Endothelial cell (in vitro differentiated cells): ENCODE measurements at regions not wholly inside any gene's neighbourhood (a gene's known extent, or its start where the extent isn't known, plus 50 kb on each side); places are given as distances from the start of the nearest gene placed in this dataset.

Experiments used
- DNase-seq: peaks from one replicate; pipeline ENCODE4 v3.0.0; 2021; ENCODE audit warnings: low spot score
- H3K27ac Mint-ChIP-seq: one replicate; pipeline ENCODE4 v1.8.0; 2021; ENCODE audit warnings: mixed read lengths, inconsistent platforms; ENCODE audit not compliant: unreplicated experiment
- H3K27me3 Mint-ChIP-seq: one replicate; pipeline ENCODE4 v1.8.0; 2021; ENCODE audit warnings: mild to moderate bottlenecking, moderate library complexity, mixed read lengths, inconsistent platforms; ENCODE audit not compliant: unreplicated experiment
- H3K36me3 Mint-ChIP-seq: one replicate; pipeline ENCODE4 v1.8.0; 2021; ENCODE audit warnings: mild to moderate bottlenecking, low read depth, mixed read lengths, inconsistent platforms; ENCODE audit not compliant: unreplicated experiment
- H3K4me1 Mint-ChIP-seq: one replicate; pipeline ENCODE4 v1.8.0; 2021; ENCODE audit warnings: mild to moderate bottlenecking, mixed read lengths, inconsistent platforms; ENCODE audit not compliant: unreplicated experiment
- H3K4me3 Mint-ChIP-seq: one replicate; pipeline ENCODE4 v1.8.0; 2021; ENCODE audit warnings: mild to moderate bottlenecking, mixed read lengths, inconsistent platforms; ENCODE audit not compliant: unreplicated experiment
- H3K9me3 Mint-ChIP-seq: one replicate; pipeline ENCODE4 v1.8.0; 2021; ENCODE audit warnings: mixed read lengths, inconsistent platforms; ENCODE audit not compliant: unreplicated experiment
- CTCF ChIP-seq: fragments of 200-600 bp; sonication (generic); IDR thresholded peaks from one replicate; pipeline ENCODE4 v1.5.0; 2021; ENCODE audit warnings: antibody characterized with exemption; ENCODE audit not compliant: unreplicated experiment

- peaks cover 1% of the 10 kb centered on the region for H3K9me3 Mint-ChIP-seq
- no peaks in the 10 kb centered on the region for H3K36me3 Mint-ChIP-seq
- no peak for DNase-seq
- peaks cover 3% of the 10 kb centered on the region for H3K27me3 Mint-ChIP-seq
- H3K4me1 Mint-ChIP-seq, result peaks cover 6% of the 10 kb centered on the region
- no peak overlapping the region for H3K27ac Mint-ChIP-seq
- TF ChIP-seq CTCF, result no peak
- H3K4me3 Mint-ChIP-seq, result no peak overlapping the region
These were observed 348.3 kb downstream of the ICE1 start for GRCh38 chr5:5770825-5771224.

GRCh38 chr5:5767286-5767928 is 344.9 kb downstream of the ICE1 start:
- no peaks in the 10 kb centered on the region for H3K36me3 Mint-ChIP-seq
- no peaks in the 10 kb centered on the region for H3K9me3 Mint-ChIP-seq
- DNase-seq, result no peak
- H3K4me1 Mint-ChIP-seq, result peaks cover 3% of the 10 kb centered on the region
- H3K27ac Mint-ChIP-seq, result no peak overlapping the region
- TF ChIP-seq CTCF, result no peak
- no peak overlapping the region for H3K4me3 Mint-ChIP-seq
- H3K27me3 Mint-ChIP-seq, result no peaks in the 10 kb centered on the region

- Mint-ChIP-seq H3K4me1 (peaks cover 3% of the 10 kb centered on the region), H3K9me3 (no peaks in the 10 kb centered on the region), H3K27ac (no peak overlapping the region), H3K4me3 (no peak overlapping the region), H3K36me3 (no peaks in the 10 kb centered on the region), H3K27me3 (no peaks in the 10 kb centered on the region)
- no peak for DNase-seq
- TF ChIP-seq CTCF, result no peak
These were observed 342.8 kb downstream of the ICE1 start for GRCh38 chr5:5765066-5765850.

- H3K36me3 Mint-ChIP-seq, result no peaks in the 10 kb centered on the region
- no peak overlapping the region for H3K4me3 Mint-ChIP-seq
- no peaks in the 10 kb centered on the region for H3K27me3 Mint-ChIP-seq
- H3K27ac Mint-ChIP-seq, result no peak overlapping the region
- TF ChIP-seq CTCF, result no peak
- no peak for DNase-seq
- no peaks in the 10 kb centered on the region for H3K4me1 Mint-ChIP-seq
- no peaks in the 10 kb centered on the region for H3K9me3 Mint-ChIP-seq
These were observed 341.8 kb downstream of the ICE1 start for GRCh38 chr5:5764246-5764645.

- no peak overlapping the region for H3K27ac Mint-ChIP-seq
- no peaks in the 10 kb centered on the region for H3K9me3 Mint-ChIP-seq
- TF ChIP-seq CTCF, result no peak
These were observed 334.3 kb downstream of the ICE1 start for GRCh38 chr5:5756762-5757161.

More at GRCh38 chr5:5756762-5757161, 334.3 kb downstream of the ICE1 start:
- H3K4me3 Mint-ChIP-seq, result no peak overlapping the region
- H3K27me3 Mint-ChIP-seq, result no peaks in the 10 kb centered on the region
- DNase-seq, result no peak
- H3K36me3 Mint-ChIP-seq, result no peaks in the 10 kb centered on the region
- H3K4me1 Mint-ChIP-seq, result no peaks in the 10 kb centered on the region
